ENCODE measurements at regions not wholly inside any gene's neighbourhood (a gene's known extent, or its start where the extent isn't known, plus 50 kb on each side); places are given as distances from the start of the nearest gene placed in this dataset.

- DNase-seq: no peak
These were observed 696.8 kb upstream of the LRFN5 start for GRCh38 chr14:40909906-40910305.

DNA sequence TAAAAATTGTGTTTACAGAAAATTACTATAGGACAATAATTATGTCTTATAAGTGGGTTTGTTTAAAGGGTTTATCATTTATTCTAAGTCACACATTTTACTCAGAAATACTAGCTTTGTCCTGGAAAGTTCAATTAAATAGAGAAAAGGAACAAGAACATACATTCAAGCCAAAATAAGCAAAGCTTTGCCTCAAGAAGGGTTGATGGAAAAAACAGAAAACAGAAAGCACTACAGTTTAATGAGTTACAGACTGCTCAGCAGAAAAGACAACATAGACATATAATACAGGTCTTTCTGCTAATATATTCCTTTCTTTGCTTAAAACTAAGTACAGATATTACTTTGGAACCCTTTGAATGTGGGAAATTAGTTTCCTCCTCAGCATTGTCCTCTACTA is 703.0 kb upstream of the LRFN5 start:
- DNase-seq: no peak

- DNase-seq: no peak
These were observed 707.2 kb upstream of the LRFN5 start for GRCh38 chr14:40899435-40899834.

DNA sequence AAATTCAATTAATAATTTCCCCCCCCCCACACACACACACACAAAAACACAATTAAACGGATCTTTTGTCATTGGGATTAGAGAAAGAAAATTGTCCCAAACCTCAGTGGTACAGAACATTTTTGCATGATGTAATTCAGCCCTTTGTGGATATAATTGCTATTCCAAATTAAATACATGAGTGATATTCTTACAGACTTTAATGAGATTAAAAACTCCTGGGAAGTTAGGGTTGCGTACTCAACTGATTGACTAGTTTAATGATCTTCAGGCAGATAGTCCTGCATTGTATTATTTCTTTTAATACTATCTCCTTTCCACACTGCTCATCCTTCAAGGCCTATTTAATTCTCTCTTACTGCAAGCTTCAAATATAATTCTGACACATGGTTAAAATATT is 711.8 kb upstream of the LRFN5 start:
- no peak for DNase-seq

DNA sequence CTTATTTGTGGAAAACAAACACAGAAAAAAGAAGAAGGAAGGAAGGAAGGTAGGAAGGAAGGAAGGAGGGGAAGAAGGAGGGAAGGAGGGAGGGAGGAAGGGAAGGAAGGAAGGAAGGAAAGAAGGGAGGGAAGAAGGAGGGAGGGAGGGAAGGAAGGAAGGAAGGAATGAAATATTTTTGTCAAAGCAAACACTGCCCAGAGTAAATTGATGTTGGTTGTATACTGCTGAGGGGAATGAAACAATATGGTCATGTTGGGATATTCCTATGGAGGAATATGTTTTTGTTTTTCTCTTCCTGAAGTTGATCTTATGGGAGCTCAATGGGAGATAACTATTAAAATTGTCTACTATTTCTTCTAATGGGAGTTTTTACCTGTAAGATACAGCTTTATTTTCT is 717.5 kb upstream of the LRFN5 start:
- no peak for DNase-seq

DNA sequence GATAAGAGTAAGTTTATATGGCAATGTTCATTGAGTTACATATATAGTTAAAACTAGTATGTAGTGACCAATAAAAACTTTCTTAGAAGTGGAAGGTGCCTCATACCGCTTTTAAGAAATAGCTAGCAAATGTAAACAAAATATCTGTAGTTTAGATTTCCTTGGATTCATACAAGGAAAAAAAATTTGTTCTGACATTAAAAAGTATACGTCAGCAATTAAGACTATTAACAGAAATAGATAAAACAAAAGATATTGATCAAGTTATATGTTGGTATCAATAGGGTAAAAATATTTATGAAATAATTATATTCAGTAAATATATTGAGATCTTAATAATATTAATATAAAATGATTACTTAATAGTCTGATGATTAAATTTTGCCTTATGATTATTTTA is 718.8 kb upstream of the LRFN5 start:
- no peak for DNase-seq

DNA sequence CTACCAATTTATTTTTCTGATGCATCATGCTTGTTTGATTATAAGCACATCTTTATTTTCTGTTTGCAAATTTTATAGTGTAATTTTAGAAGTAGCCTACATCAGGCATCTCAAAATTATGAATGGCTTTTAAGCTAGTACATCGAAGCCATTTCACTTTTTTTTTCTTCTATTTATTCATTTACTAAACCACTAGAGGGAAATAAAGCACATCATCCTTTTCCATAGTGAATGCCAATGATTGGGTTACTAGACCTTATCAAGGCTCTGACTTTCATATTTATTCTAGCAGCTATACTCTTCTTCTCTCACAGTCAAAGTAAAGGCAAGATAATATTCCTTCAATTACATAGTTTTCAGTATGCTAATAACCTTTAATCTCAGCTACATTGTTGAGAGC is 736.4 kb upstream of the LRFN5 start:
- DNase-seq: no peak

DNA sequence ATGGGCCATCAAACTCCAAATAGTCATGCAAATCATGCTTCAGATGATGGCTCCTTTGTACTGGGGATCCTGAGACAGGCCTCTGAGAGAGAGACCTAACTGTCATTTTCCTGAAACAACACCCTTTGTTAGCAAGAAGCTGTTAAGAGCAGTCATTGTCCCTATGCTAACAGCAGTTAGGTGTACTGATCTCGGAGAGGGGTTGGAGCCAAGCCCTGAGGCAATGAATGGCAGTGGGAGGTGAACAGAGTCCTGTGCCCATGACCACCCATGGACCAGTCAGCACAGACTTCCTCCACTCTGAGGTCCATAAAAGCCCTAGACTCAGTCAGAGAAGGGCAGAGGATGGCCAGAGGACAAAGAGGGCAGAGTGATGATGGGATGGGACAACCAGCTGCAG is 747.6 kb upstream of the LRFN5 start:
- DNase-seq: no peak

DNA sequence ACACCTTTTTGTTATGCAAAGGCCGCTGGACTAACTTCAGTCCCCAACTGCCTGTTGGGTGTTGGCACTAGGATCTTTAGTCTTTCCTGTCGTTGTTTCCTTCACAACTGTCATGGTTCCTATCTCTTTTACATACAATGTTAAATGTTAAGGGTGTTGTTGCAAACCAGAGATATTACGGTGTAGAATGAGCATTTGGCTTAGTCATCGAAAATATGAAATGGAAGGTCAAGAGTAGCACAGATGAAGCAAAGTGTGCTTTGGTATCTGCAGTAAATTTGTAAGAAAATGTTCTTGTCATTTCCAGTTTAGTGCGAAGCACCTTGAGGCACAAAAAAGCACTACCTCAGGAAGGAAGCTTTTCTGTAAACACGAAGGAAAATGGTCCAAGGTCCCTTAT is 751.3 kb upstream of the LRFN5 start:
- DNase-seq: no peak

DNA sequence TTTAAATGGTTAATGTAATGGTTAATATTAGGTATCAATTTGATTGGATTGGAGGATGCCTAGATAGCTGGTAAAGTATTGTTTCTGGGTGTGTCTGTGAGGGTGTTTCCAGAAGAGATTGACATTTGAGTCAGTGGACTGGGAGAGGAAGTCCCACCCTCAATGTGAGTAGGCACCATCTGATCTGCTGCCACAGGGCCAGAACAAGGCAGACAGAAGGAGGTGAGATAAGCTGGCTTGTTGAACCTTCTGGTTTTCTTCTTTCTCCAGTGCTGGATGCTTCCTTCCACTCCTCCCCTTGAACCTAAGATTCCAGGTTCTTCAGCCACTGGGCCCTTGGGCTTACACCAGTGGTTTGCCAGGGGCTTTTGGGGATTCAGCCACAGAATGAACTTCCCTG is 756.5 kb upstream of the LRFN5 start:
- DNase-seq: no peak

DNA sequence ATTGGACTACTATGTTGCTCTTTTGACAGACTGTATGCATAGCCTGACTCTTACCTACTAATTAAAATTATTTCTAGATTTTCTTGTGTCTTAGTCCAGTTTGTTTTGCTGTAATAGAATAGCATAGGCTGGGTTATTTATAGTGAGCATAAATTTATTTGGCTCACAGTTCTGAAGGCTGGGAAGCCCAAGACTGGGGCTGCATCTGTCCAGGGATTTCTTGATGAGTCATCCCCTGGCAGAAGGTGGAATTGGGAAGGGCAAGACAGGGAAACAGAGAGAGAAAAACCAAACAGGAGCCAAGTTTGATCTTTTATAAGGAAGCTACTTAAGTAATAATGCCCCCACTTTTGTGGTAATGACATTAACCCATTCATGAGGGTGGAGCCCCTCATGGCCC is 759.2 kb upstream of the LRFN5 start:
- DNase-seq: no peak

DNA sequence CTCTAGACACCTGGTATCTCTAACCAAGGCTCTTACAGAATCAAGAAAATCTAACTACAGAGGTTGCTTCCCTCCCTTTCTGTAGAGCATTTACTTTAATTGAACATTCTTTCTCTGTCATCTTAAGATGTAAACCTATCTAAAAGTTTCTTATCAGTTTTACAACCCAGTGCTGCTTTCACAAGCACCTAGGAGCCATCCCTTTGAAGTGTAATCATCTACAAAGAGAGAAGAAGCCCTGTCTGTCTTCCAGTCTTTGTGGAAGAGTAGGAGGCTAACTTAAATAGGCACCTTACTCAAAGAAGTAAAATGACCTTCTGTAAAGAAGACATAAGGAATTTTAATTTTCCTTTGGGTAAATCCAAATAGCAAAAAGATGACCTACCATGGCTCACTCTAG is 763.9 kb upstream of the LRFN5 start:
- no peak for DNase-seq

DNA sequence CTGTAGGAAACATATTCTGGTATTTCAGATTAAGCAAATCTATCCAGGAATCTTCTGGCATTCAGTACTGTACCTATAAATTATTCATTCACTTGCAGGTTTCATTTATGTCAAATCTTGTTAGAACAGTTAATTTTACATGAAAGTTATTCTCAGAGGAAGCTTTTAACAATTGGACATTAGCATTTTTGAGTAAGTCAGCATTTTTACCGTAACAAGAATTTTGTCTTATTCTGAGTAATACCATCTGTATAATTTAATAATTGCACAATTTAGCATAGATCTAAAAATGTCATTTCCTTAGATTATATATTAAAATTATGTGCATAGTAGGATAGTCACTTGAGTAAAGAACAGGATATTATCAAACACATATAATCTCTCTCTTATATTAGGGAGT is 764.8 kb upstream of the LRFN5 start:
- DNase-seq: no peak

DNA sequence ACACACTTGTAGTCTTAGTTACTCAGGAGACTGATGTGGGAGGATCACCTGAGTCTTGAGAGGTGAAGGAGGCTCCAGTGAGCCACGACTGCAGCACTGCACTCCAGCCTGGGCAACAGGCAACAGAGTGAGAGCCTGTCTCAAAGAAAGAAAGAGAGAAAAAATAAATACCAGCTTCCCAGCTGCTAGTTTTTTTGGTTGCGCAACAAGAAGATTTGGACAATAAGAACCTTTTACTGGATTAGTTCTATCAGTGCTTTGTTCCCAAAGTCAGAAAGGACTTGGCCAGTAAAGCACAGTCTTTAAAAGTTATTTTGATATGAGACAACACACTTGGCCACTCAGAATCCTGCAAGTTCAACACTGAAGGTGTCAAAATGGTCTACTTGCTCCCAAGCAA is 768.1 kb upstream of the LRFN5 start:
- no peak for DNase-seq

- DNase-seq: no peak
These were observed 800.2 kb upstream of the LRFN5 start for GRCh38 chr14:40806471-40806870.

DNA sequence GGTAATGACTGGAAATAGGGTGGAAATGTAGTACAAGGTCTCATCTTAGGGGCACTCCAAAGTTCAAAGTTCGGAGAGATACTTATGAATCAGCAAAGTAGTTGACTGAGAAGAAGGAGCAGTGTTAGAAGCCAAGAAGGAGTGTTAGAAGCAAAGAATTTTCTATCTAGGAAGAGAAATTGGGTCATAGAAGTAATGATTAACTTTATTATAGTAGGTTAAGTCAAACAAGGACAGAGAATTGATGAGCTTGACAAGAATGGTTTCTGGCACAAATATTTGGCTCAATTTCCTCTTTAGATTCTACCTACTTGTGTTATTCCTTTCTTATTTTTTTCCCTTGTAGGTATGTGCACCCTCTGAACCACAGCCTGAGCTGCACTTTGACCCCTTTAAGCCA is 810.5 kb upstream of the LRFN5 start:
- no peak for DNase-seq

DNA sequence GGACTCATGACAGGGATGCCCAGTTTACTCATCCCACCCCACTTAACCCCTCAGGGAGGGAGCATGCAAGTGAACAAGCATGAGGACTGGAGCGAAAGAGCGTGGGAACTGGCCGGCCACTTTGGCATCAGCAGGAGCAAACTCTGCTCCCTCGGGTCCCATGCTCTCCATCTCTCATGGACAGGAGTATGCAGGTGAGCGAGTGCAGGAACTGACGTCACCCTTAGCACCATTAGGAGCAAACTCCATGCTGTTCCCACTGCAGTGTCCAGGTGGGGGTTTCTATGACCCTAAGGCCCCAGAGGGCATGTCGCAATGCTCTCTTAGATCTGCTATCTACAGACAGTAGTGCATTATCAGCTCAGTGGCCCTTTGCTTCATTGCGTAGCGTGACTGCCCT is 821.8 kb upstream of the LRFN5 start:
- DNase-seq: no peak

GRCh38 chr14:40762685-40763084 is 844.0 kb upstream of the LRFN5 start:
- DNase-seq: no peak

- DNase-seq: no peak
These were observed 844.5 kb upstream of the LRFN5 start for GRCh38 chr14:40762177-40762576.

GRCh38 chr14:40760704-40761103 is 846.0 kb upstream of the LRFN5 start:
- DNase-seq: no peak

GRCh38 chr14:40758076-40758475 is 848.6 kb upstream of the LRFN5 start:
- DNase-seq: no peak

GRCh38 chr14:40757376-40757950 is 849.2 kb upstream of the LRFN5 start:
- no peak for DNase-seq

DNA sequence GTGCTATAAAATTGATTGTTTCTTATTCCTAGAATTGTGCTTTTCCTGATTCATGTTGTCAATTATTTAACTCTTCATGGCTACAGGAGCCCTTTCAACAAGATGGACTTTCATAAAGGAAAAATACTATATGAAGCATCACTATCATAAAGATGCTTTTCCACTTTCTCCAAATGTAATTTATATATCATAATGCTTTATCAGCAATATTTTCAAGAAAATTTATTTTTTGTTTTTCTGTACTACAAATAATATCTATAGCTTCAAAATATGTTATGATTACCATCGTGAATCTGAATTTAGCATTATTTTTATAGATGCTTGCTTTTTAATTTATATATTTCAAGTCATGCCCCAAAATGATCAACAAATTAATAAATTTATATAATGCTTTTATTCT is 873.5 kb upstream of the LRFN5 start:
- DNase-seq: no peak

- no peak for DNase-seq
These were observed 879.6 kb upstream of the LRFN5 start for GRCh38 chr14:40727107-40727506.

- DNase-seq: no peak
These were observed 893.3 kb upstream of the LRFN5 start for GRCh38 chr14:40713387-40713786.
